H9 (cell line): ENCODE measurements at regions not wholly inside any gene's neighbourhood (a gene's known extent, or its start where the extent isn't known, plus 50 kb on each side); places are given as distances from the start of the nearest gene placed in this dataset.

Experiments used
- DNase-seq: peaks from one replicate; pipeline ENCODE4 v3.0.0-alpha.2; 2017
- H2AFZ ChIP-seq: one replicate; pipeline ENCODE4 v1.6.1; 2013; ENCODE audit warnings: mild to moderate bottlenecking, low read length, control low read depth, moderate library complexity
- H2AK5ac ChIP-seq: 2 replicates; pipeline ENCODE4 v1.6.1; 2013; ENCODE audit warnings: low read length, control low read depth, mixed read lengths; ENCODE audit not compliant: insufficient read length
- H2BK120ac ChIP-seq: one replicate; pipeline ENCODE4 v1.6.1; 2013; ENCODE audit warnings: low read depth, mild to moderate bottlenecking, low read length, control low read depth, inconsistent platforms; ENCODE audit not compliant: poor library complexity, severe bottlenecking
- H2BK12ac ChIP-seq: 2 replicates; pipeline ENCODE4 v1.6.1; 2013; ENCODE audit warnings: low read length, control low read depth, mixed read lengths, low read depth; ENCODE audit not compliant: insufficient read length
- H2BK15ac ChIP-seq: 2 replicates; pipeline ENCODE4 v1.6.1; 2013; ENCODE audit warnings: low read depth, low read length, control low read depth
- H2BK20ac ChIP-seq: one replicate; pipeline ENCODE4 v1.6.1; 2013; ENCODE audit warnings: low read depth, mild to moderate bottlenecking, low read length, control low read depth, inconsistent platforms; ENCODE audit not compliant: poor library complexity, severe bottlenecking
- H2BK5ac ChIP-seq: 2 replicates; pipeline ENCODE4 v1.6.1; 2013; ENCODE audit warnings: low read length, control low read depth, mixed read lengths; ENCODE audit not compliant: insufficient read length
- H3K14ac ChIP-seq: 2 replicates; pipeline ENCODE4 v1.6.1; 2013; ENCODE audit warnings: low read length, control low read depth; ENCODE audit not compliant: insufficient read depth
- H3K18ac ChIP-seq: 2 replicates; pipeline ENCODE4 v1.6.1; 2013; ENCODE audit warnings: low read depth, mild to moderate bottlenecking, mixed read lengths, low read length, control low read depth; ENCODE audit not compliant: insufficient read length
- H3K23ac ChIP-seq: 2 replicates; pipeline ENCODE4 v1.6.1; 2013; ENCODE audit warnings: low read length, control low read depth, mixed read lengths, low read depth; ENCODE audit not compliant: insufficient read length
- H3K23me2 ChIP-seq: 2 replicates; pipeline ENCODE4 v1.6.1; 2013; ENCODE audit warnings: low read depth, mild to moderate bottlenecking, mixed read lengths, low read length, control low read depth; ENCODE audit not compliant: insufficient read length, poor library complexity, severe bottlenecking
- H3K27ac ChIP-seq: 2 replicates; pipeline ENCODE4 v1.5.1; 2013; ENCODE audit warnings: low read length, control low read depth, mixed read lengths, low read depth; ENCODE audit not compliant: insufficient read length
- H3K27me3 ChIP-seq: 2 replicates; pipeline ENCODE4 v1.6.1; 2013; ENCODE audit warnings: low read length, control low read depth, inconsistent platforms; ENCODE audit not compliant: insufficient read depth
- H3K4ac ChIP-seq: 2 replicates; pipeline ENCODE4 v1.6.1; 2013; ENCODE audit warnings: low read depth, mild to moderate bottlenecking, control low read depth, inconsistent platforms, low read length, moderate library complexity
- H3K4me1 ChIP-seq: 2 replicates; pipeline ENCODE4 v1.6.1; 2013; ENCODE audit warnings: low read length, control low read depth, inconsistent platforms; ENCODE audit not compliant: insufficient read depth
- H3K4me2 ChIP-seq: 2 replicates; pipeline ENCODE4 v1.6.1; 2013; ENCODE audit warnings: low read length, control low read depth, mixed read lengths; ENCODE audit not compliant: insufficient read length, insufficient read depth
- H3K56ac ChIP-seq: 2 replicates; pipeline ENCODE4 v1.6.1; 2013; ENCODE audit warnings: low read depth, mild to moderate bottlenecking, mixed read lengths, low read length, control low read depth; ENCODE audit not compliant: insufficient read length
- H3K79me1 ChIP-seq: 2 replicates; pipeline ENCODE4 v1.6.1; 2013; ENCODE audit warnings: low read depth, mild to moderate bottlenecking, moderate library complexity, low read length, control low read depth, inconsistent platforms; ENCODE audit not compliant: insufficient read depth, poor library complexity, severe bottlenecking
- H3K79me2 ChIP-seq: 2 replicates; pipeline ENCODE4 v1.6.1; 2013; ENCODE audit warnings: low read length, control low read depth, inconsistent platforms; ENCODE audit not compliant: insufficient read depth
- H3K9ac ChIP-seq: 2 replicates; pipeline ENCODE4 v1.6.1; 2013; ENCODE audit warnings: low read length, control low read depth, mixed read lengths; ENCODE audit not compliant: insufficient read length; ENCODE audit errors: extremely low read depth
- H3K9me3 ChIP-seq: one replicate; pipeline ENCODE4 v1.6.1; 2013; ENCODE audit warnings: low read depth, low read length, inconsistent platforms; ENCODE audit not compliant: control insufficient read depth
- H3T11ph ChIP-seq: one replicate; pipeline ENCODE4 v1.6.1; 2013; ENCODE audit warnings: mild to moderate bottlenecking, low read length, control low read depth, inconsistent platforms
- H4K20me1 ChIP-seq: one replicate; pipeline ENCODE4 v1.6.1; 2013; ENCODE audit not compliant: control insufficient read depth, insufficient read length, insufficient read depth
- H4K5ac ChIP-seq: 2 replicates; pipeline ENCODE4 v1.6.1; 2013; ENCODE audit warnings: low read depth, mild to moderate bottlenecking, mixed read lengths, low read length, control low read depth; ENCODE audit not compliant: insufficient read length
- H4K8ac ChIP-seq: replicated peaks from 2 replicates; pipeline ENCODE4 v1.6.1; 2013; ENCODE audit warnings: low read length, control low read depth, mixed read lengths, low read depth; ENCODE audit not compliant: insufficient read length
- H4K91ac ChIP-seq: 2 replicates; pipeline ENCODE4 v1.6.1; 2013; ENCODE audit warnings: low read depth, mild to moderate bottlenecking, moderate library complexity, mixed read lengths, low read length, control low read depth; ENCODE audit not compliant: insufficient read length
- H3K27ac Mint-ChIP-seq, 3 experiments: 2 replicates in 2 of 3; 3 replicates in 1 of 3; pipeline ENCODE4 v1.8.0; 2020 to 2021; ENCODE audit warnings: mixed read lengths in 3 of 3, mild to moderate bottlenecking in 1 of 3, moderate library complexity in 1 of 3
- H3K27me3 Mint-ChIP-seq: 2 replicates; pipeline ENCODE4 v1.8.0; 2021; ENCODE audit warnings: low read depth, mild to moderate bottlenecking, moderate library complexity, mixed read lengths
- H3K36me3 Mint-ChIP-seq, 3 experiments: 2 replicates in 2 of 3; 3 replicates in 1 of 3; pipeline ENCODE4 v1.8.0; 2020 to 2021; ENCODE audit warnings: low read depth in 3 of 3, mixed read lengths in 3 of 3; ENCODE audit not compliant: insufficient read depth in 1 of 3
- H3K4me1 Mint-ChIP-seq, 2 experiments: 2 replicates each; pipeline ENCODE4 v1.8.0; 2020; ENCODE audit warnings: mixed read lengths in 2 of 2
- H3K4me3 Mint-ChIP-seq, 2 experiments: 2 replicates in 1 of 2; 3 replicates in 1 of 2; pipeline ENCODE4 v1.8.0; 2020 to 2021; ENCODE audit warnings: mild to moderate bottlenecking in 2 of 2, mixed read lengths in 2 of 2, moderate library complexity in 1 of 2
- H3K9me3 Mint-ChIP-seq, 2 experiments: 2 replicates in 1 of 2; 3 replicates in 1 of 2; pipeline ENCODE4 v1.8.0; 2020; ENCODE audit warnings: mild to moderate bottlenecking in 2 of 2, mixed read lengths in 2 of 2, moderate library complexity in 1 of 2
- CTCF ChIP-seq: fragments of 200-600 bp; sonication (generic); conservative IDR thresholded peaks from 3 replicates; pipeline ENCODE4 v1.8.0; 2021; ENCODE audit warnings: antibody characterized with exemption, mild to moderate bottlenecking
- WGBS: extraction: QIAGEN DNeasy Blood & Tissue Kit; methylation state at CpG from one replicate; pipeline ENCODE4 v1.1.7; 2013; ENCODE audit warnings: missing lambda C conversion rate, low lambda C conversion rate, mixed read lengths; ENCODE audit not compliant: insufficient read length; ENCODE audit errors: extremely low coverage; 5-methylcytosine and 5-hydroxymethylcytosine counted together

GRCh38 chr4:126678618-126679017 lies 954.1 kb upstream of the INTU start:
- Mint-ChIP-seq H3K9me3 (no peaks in the 10 kb centered on the region), H3K27me3 (no peaks in the 10 kb centered on the region), H3K4me1 (no peaks in the 10 kb centered on the region; a peak in 1 of 4 replicates), H3K27ac (no peak overlapping the region), H3K36me3 (peaks cover 0 to 4% (median 0%) of the 10 kb centered on the region in 3 experiments; a peak in 1 of 7 replicates), H3K4me3 (no peak overlapping the region)
- Histone ChIP-seq H3K27ac (no peak overlapping the region), H2AFZ (no peak overlapping the region), H2BK15ac (no peak overlapping the region), H3K27me3 (no peaks in the 10 kb centered on the region), H4K8ac (no peak overlapping the region), H3K14ac (no peak overlapping the region), H4K5ac (no peak overlapping the region), H3K4me1 (no peaks in the 10 kb centered on the region), H2AK5ac (no peak overlapping the region), H2BK120ac (no peak overlapping the region), H2BK12ac (no peak overlapping the region), H3K79me2 (no peaks in the 10 kb centered on the region), H3K9ac (no peak overlapping the region), H3T11ph (no peak overlapping the region), H3K56ac (no peak overlapping the region), H3K79me1 (no peaks in the 10 kb centered on the region), H3K4me2 (no peak overlapping the region), H3K9me3 (no peaks in the 10 kb centered on the region), H2BK5ac (no peak overlapping the region), H4K20me1 (no peaks in the 10 kb centered on the region), H3K18ac (no peak overlapping the region), H3K4ac (no peak overlapping the region), H3K23ac (no peak overlapping the region), H2BK20ac (no peak overlapping the region), H3K23me2 (no peaks in the 10 kb centered on the region), H4K91ac (no peak overlapping the region)
- DNase-seq = no peak
- no CpG with 5 or more reads among the region's 2 CpGs for WGBS
- TF ChIP-seq CTCF = no peak
